HepG2 (cell line): ENCODE measurements at regions not wholly inside any gene's neighbourhood (a gene's known extent, or its start where the extent isn't known, plus 50 kb on each side); places are given as distances from the start of the nearest gene placed in this dataset.

Experiments
- ATAD3A ChIP-seq: sonication (generic); formaldehyde crosslinking; IDR thresholded peaks from 2 replicates; pipeline ENCODE4 v1.4.0; 2020; ENCODE audit warnings: missing genetic modification reagents
- HHEX ChIP-seq: IDR thresholded peaks from 2 replicates; pipeline ENCODE4 v1.6.1; 2016; ENCODE audit warnings: control low read depth
- RARA ChIP-seq: IDR thresholded peaks from 2 replicates; pipeline ENCODE4 v1.6.1; 2016; ENCODE audit warnings: missing genetic modification reagents, missing compliant biosample characterization
- XRCC5 ChIP-seq: fragments of 200-400 bp; formaldehyde crosslinking; optimal IDR thresholded peaks from 2 replicates; pipeline ENCODE3; 2017; ENCODE audit warnings: mild to moderate bottlenecking, low read length
- ZBTB2 ChIP-seq: sonication (generic); formaldehyde crosslinking; IDR thresholded peaks from 2 replicates; pipeline ENCODE4 v1.8.0; 2022; ENCODE audit warnings: low read depth, missing genetic modification reagents
- ZBTB46 ChIP-seq: sonication (generic); formaldehyde crosslinking; IDR thresholded peaks from 2 replicates; pipeline ENCODE4 v1.4.0; 2020; ENCODE audit warnings: mild to moderate bottlenecking, missing genetic modification reagents, borderline replicate concordance
- ZNF275 ChIP-seq: sonication (generic); formaldehyde crosslinking; IDR thresholded peaks from 2 replicates; pipeline ENCODE4 v1.8.0; 2022; ENCODE audit warnings: missing genetic modification reagents, mild to moderate bottlenecking, inconsistent platforms, borderline replicate concordance
- ZNF597 ChIP-seq: sonication (generic); formaldehyde crosslinking; IDR thresholded peaks from 2 replicates; pipeline ENCODE4 v1.5.0; 2020; ENCODE audit warnings: missing genetic modification reagents
- ZNF737 ChIP-seq: sonication (generic); formaldehyde crosslinking; IDR thresholded peaks from 2 replicates; pipeline ENCODE4 v1.5.0; 2020; ENCODE audit warnings: missing genetic modification reagents, mild to moderate bottlenecking, borderline replicate concordance
- ZNF761 ChIP-seq: sonication (generic); formaldehyde crosslinking; conservative IDR thresholded peaks from 2 replicates; pipeline ENCODE4 v1.4.0; 2020; ENCODE audit warnings: mild to moderate bottlenecking, missing genetic modification reagents
- TF ChIP-seq, protein P1 (sequence below), 2 experiments: fragments of 450-650 bp in 1 of 2; sonication (generic) in 1 of 2; formaldehyde crosslinking in 1 of 2; IDR thresholded peaks; 2 replicates each; pipeline versions ENCODE4 v1.6.1 to v1.8.0; 2016 to 2022; ENCODE audit warnings: antibody characterized with exemption in 1 of 2, mild to moderate bottlenecking in 1 of 2, missing genetic modification reagents in 1 of 2

GRCh38 chr12:115088995-115089841, 405.2 kb upstream of the TBX3 start (continued):
- TF ChIP-seq ZNF597 (CRISPR knock-in tag) = no peak
- 0 out of 2 replicates have a peak, but pooled peaks have one; percentile 50 for TF ChIP-seq ZBTB2 (CRISPR knock-in tag)
- TF ChIP-seq ZBTB46 = no peak
- TF ChIP-seq RARA (CRISPR knock-in tag) = peak; percentile 98
- no peak for TF ChIP-seq ATAD3A (CRISPR knock-in tag)
- peak; percentile 78; the same call in 1 of the 2 replicates for TF ChIP-seq ZNF761 (CRISPR knock-in tag)
- TF ChIP-seq HHEX (CRISPR knock-in tag) = peak; percentile 92
- TF ChIP-seq XRCC5 = no peak
- TF ChIP-seq, protein P1, sequence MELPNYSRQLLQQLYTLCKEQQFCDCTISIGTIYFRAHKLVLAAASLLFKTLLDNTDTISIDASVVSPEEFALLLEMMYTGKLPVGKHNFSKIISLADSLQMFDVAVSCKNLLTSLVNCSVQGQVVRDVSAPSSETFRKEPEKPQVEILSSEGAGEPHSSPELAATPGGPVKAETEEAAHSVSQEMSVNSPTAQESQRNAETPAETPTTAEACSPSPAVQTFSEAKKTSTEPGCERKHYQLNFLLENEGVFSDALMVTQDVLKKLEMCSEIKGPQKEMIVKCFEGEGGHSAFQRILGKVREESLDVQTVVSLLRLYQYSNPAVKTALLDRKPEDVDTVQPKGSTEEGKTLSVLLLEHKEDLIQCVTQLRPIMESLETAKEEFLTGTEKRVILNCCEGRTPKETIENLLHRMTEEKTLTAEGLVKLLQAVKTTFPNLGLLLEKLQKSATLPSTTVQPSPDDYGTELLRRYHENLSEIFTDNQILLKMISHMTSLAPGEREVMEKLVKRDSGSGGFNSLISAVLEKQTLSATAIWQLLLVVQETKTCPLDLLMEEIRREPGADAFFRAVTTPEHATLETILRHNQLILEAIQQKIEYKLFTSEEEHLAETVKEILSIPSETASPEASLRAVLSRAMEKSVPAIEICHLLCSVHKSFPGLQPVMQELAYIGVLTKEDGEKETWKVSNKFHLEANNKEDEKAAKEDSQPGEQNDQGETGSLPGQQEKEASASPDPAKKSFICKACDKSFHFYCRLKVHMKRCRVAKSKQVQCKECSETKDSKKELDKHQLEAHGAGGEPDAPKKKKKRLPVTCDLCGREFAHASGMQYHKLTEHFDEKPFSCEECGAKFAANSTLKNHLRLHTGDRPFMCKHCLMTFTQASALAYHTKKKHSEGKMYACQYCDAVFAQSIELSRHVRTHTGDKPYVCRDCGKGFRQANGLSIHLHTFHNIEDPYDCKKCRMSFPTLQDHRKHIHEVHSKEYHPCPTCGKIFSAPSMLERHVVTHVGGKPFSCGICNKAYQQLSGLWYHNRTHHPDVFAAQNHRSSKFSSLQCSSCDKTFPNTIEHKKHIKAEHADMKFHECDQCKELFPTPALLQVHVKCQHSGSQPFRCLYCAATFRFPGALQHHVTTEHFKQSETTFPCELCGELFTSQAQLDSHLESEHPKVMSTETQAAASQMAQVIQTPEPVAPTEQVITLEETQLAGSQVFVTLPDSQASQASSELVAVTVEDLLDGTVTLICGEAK (IDR thresholded peaks at IDR 0.05) = no peak
- TF ChIP-seq, protein P1 (CRISPR knock-in tag; IDR thresholded peaks at IDR 0.05) = peak; percentile 91
- no peak for TF ChIP-seq ZNF737 (CRISPR knock-in tag)
- no peak for TF ChIP-seq ZNF275
